Activated T-cell treated with anti-CD3 and anti-CD28 coated beads, Interleukin-2, amount 50 U/mL, for 24 hours (primary cell): ENCODE measurements at regions not wholly inside any gene's neighbourhood (a gene's known extent, or its start where the extent isn't known, plus 50 kb on each side); places are given as distances from the start of the nearest gene placed in this dataset.

ENCODE experiments used
- DNase-seq: peaks from one replicate; pipeline ENCODE4 v3.0.0-alpha.2; 2020
- H3K27ac Mint-ChIP-seq: 2 replicates; pipeline ENCODE4 v1.8.0; 2020; ENCODE audit warnings: mild to moderate bottlenecking, mixed read lengths
- H3K27me3 Mint-ChIP-seq: 2 replicates; pipeline ENCODE4 v1.8.0; 2020; ENCODE audit warnings: mixed read lengths
- H3K36me3 Mint-ChIP-seq: 2 replicates; pipeline ENCODE4 v1.8.0; 2020; ENCODE audit warnings: low read depth, mixed read lengths
- H3K4me1 Mint-ChIP-seq: 2 replicates; pipeline ENCODE4 v1.8.0; 2020; ENCODE audit warnings: low read depth, mixed read lengths
- H3K4me3 Mint-ChIP-seq: 2 replicates; pipeline ENCODE4 v1.8.0; 2020; ENCODE audit warnings: mild to moderate bottlenecking, moderate library complexity, mixed read lengths
- H3K9me3 Mint-ChIP-seq: 2 replicates; pipeline ENCODE4 v1.8.0; 2020; ENCODE audit warnings: mixed read lengths

DNA sequence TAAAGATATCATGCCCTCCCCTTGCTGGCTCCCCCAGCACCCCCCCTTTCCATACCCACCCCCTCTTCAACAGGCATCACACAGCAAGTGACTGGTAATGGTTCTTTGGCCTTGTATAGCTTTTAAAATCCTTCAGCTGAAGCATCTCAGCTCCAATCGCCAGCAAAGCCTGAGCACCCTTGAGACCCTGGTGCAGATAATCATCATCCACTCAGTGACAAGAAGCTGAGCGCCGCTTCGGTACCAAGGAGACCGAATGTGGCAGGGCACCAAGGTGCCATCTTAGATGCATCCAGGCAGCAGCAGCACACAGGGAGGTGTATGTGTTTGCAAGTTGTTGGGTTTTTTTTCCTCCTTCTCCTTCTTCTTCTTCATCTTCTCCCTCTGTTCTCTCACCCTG, 232.7 kb downstream of the BCL11A start:
- DNase-seq = no peak
- Mint-ChIP-seq H3K4me1 (no peaks in the 10 kb centered on the region), H3K36me3 (no peaks in the 10 kb centered on the region), H3K9me3 (peaks cover 2% of the 10 kb centered on the region), H3K4me3 (no peak overlapping the region), H3K27ac (no peak overlapping the region), H3K27me3 (no peaks in the 10 kb centered on the region)

- Mint-ChIP-seq H3K36me3 (no peaks in the 10 kb centered on the region), H3K27me3 (no peaks in the 10 kb centered on the region), H3K4me1 (no peaks in the 10 kb centered on the region), H3K9me3 (no peaks in the 10 kb centered on the region), H3K4me3 (no peak overlapping the region), H3K27ac (no peak overlapping the region)
- DNase-seq = no peak
These were observed 234.4 kb downstream of the BCL11A start for GRCh38 chr2:60319031-60319547.

- Mint-ChIP-seq H3K9me3 (no peaks in the 10 kb centered on the region), H3K27ac (no peak overlapping the region), H3K4me3 (no peak overlapping the region), H3K4me1 (no peaks in the 10 kb centered on the region), H3K27me3 (no peaks in the 10 kb centered on the region), H3K36me3 (no peaks in the 10 kb centered on the region)
- DNase-seq = no peak
These were observed 234.9 kb downstream of the BCL11A start for GRCh38 chr2:60318544-60318943.

DNA sequence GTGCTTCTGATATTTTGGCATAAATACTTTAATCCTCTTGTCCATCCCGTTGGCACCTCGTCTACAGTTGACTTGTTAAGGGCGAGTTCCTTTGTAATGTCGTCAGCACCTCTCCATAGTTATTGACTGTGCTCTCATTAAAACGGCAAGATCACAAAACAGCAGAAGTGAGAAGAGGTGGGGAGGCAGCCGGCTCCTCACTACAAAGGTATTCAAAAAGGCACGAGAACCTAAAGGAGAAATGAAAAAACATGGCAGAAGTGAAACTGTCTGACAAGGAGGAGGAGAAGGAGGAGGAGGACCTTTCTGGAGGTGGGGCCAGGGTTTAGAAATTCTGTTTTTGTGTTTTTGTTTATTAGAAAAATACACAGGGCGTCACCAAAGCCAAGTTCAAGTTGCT, 235.6 kb downstream of the BCL11A start:
- Mint-ChIP-seq H3K4me3 (no peak overlapping the region), H3K9me3 (no peaks in the 10 kb centered on the region), H3K36me3 (no peaks in the 10 kb centered on the region), H3K4me1 (peaks cover 3% of the 10 kb centered on the region), H3K27ac (no peak overlapping the region), H3K27me3 (no peaks in the 10 kb centered on the region)
- no peak for DNase-seq

DNA sequence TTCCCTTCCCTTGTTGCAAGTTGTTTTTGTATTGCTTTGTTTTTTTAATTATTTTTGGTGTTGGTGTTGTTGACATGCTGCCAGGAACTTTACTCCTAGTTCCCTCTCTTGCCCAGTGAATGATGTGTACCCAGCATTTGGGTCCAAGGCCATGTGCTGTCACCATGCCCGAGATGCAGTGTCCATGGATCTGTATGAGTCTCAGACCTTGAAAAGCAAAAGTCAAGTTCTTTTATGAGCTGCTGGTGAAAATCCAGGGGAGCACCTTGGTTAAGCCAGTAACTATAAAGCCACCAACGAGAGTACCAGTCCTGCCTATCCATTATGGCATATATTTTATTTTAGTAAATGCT, 236.4 kb downstream of the BCL11A start:
- Mint-ChIP-seq H3K4me1 (peaks cover 5% of the 10 kb centered on the region), H3K9me3 (no peaks in the 10 kb centered on the region), H3K4me3 (no peak overlapping the region), H3K27me3 (no peaks in the 10 kb centered on the region), H3K27ac (no peak overlapping the region), H3K36me3 (no peaks in the 10 kb centered on the region)
- no peak for DNase-seq

GRCh38 chr2:60316381-60317033, 236.9 kb downstream of the BCL11A start:
- no peaks in the 10 kb centered on the region for H3K9me3 Mint-ChIP-seq

GRCh38 chr2:60313470-60314172, 239.8 kb downstream of the BCL11A start:
- Mint-ChIP-seq H3K27ac (no peak overlapping the region), H3K4me1 (peaks cover 12% of the 10 kb centered on the region), H3K27me3 (no peaks in the 10 kb centered on the region), H3K36me3 (no peaks in the 10 kb centered on the region), H3K9me3 (no peaks in the 10 kb centered on the region), H3K4me3 (no peak overlapping the region)
- DNase-seq = no peak

More at GRCh38 chr2:60316381-60317033, 236.9 kb downstream of the BCL11A start:
- H3K27me3 Mint-ChIP-seq = no peaks in the 10 kb centered on the region
- H3K27ac Mint-ChIP-seq = no peak overlapping the region
- peaks cover 8% of the 10 kb centered on the region for H3K4me1 Mint-ChIP-seq
- H3K4me3 Mint-ChIP-seq = no peak overlapping the region
- H3K36me3 Mint-ChIP-seq = no peaks in the 10 kb centered on the region
- no peak for DNase-seq

DNA sequence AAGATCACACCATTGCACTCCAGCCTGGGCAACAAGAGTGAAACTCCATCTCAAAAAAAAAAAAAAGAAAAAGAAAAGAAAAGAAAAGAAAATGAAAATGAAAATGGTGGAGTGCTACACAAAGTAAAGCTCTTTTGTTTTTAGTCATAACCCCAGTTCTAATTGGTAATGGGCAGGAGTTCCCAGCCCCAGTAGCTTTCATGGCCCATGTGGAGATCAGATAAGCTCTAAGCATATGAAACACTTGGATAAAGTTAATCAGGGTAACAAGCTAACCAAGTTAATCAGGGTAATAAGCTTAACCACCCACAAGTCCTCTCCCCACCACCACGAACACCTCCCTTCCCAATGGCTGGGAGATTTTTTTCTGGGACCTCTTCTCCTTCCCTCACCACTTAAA, 240.8 kb downstream of the BCL11A start:
- H3K27me3 Mint-ChIP-seq = no peaks in the 10 kb centered on the region
- DNase-seq = no peak
- no peaks in the 10 kb centered on the region for H3K36me3 Mint-ChIP-seq
- H3K4me3 Mint-ChIP-seq = no peak overlapping the region
- H3K27ac Mint-ChIP-seq = no peak overlapping the region
- no peaks in the 10 kb centered on the region for H3K9me3 Mint-ChIP-seq
- peaks cover 12% of the 10 kb centered on the region for H3K4me1 Mint-ChIP-seq

GRCh38 chr2:60311524-60311923, 241.9 kb downstream of the BCL11A start:
- no peak for DNase-seq
- no peak overlapping the region for H3K4me3 Mint-ChIP-seq

GRCh38 chr2:60309941-60310660, 243.4 kb downstream of the BCL11A start:
- H3K27me3 Mint-ChIP-seq = no peaks in the 10 kb centered on the region
- no peaks in the 10 kb centered on the region for H3K36me3 Mint-ChIP-seq
- no peak overlapping the region for H3K4me3 Mint-ChIP-seq

More at GRCh38 chr2:60311524-60311923, 241.9 kb downstream of the BCL11A start:
- Mint-ChIP-seq H3K9me3 (no peaks in the 10 kb centered on the region), H3K27ac (no peak overlapping the region), H3K4me1 (peaks cover 12% of the 10 kb centered on the region), H3K27me3 (no peaks in the 10 kb centered on the region), H3K36me3 (no peaks in the 10 kb centered on the region)

GRCh38 chr2:60309336-60309735, 244.1 kb downstream of the BCL11A start:
- no peak for DNase-seq
- peaks cover 12% of the 10 kb centered on the region for H3K4me1 Mint-ChIP-seq
- H3K4me3 Mint-ChIP-seq = no peak overlapping the region
- H3K9me3 Mint-ChIP-seq = no peaks in the 10 kb centered on the region
- no peak overlapping the region for H3K27ac Mint-ChIP-seq
- H3K27me3 Mint-ChIP-seq = no peaks in the 10 kb centered on the region
- H3K36me3 Mint-ChIP-seq = no peaks in the 10 kb centered on the region

More at GRCh38 chr2:60309941-60310660, 243.4 kb downstream of the BCL11A start:
- Mint-ChIP-seq H3K27ac (no peak overlapping the region), H3K4me1 (peaks cover 12% of the 10 kb centered on the region), H3K9me3 (no peaks in the 10 kb centered on the region)
- no peak for DNase-seq

GRCh38 chr2:60306267-60306861, 247.1 kb downstream of the BCL11A start:
- Mint-ChIP-seq H3K9me3 (no peaks in the 10 kb centered on the region), H3K27me3 (no peaks in the 10 kb centered on the region), H3K4me1 (peaks cover 3% of the 10 kb centered on the region), H3K36me3 (no peaks in the 10 kb centered on the region), H3K4me3 (no peak overlapping the region), H3K27ac (no peak overlapping the region)
- DNase-seq = no peak

DNA sequence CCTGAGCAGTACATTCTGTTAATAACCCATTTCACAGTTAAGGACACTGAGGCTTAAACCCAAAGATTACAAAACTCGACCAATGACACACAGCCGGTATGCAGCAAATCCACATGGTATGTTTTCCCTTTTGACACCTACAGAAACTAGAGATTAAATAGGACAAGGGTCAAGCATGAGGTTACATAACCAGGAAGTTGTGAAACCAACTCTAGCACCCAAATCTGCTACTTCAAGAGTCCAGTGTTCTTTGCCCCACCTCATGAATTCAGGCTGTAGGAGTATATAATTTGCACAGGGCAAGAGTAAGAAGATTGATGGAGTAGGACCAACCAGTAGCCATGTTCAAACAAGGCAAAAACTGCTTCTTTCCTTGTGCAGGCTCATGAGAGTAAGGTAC, 249.8 kb downstream of the BCL11A start:
- Mint-ChIP-seq H3K9me3 (no peaks in the 10 kb centered on the region), H3K4me3 (no peak overlapping the region), H3K36me3 (no peaks in the 10 kb centered on the region), H3K4me1 (no peaks in the 10 kb centered on the region), H3K27me3 (no peaks in the 10 kb centered on the region), H3K27ac (no peak overlapping the region)
- no peak for DNase-seq

GRCh38 chr2:60302377-60303126, 250.9 kb downstream of the BCL11A start:
- Mint-ChIP-seq H3K9me3 (no peaks in the 10 kb centered on the region), H3K36me3 (no peaks in the 10 kb centered on the region), H3K4me1 (no peaks in the 10 kb centered on the region), H3K27me3 (no peaks in the 10 kb centered on the region), H3K27ac (no peak overlapping the region), H3K4me3 (no peak overlapping the region)
- no peak for DNase-seq
